H9 (cell line): ENCODE measurements at regions not wholly inside any gene's neighbourhood (a gene's known extent, or its start where the extent isn't known, plus 50 kb on each side); places are given as distances from the start of the nearest gene placed in this dataset.

Source experiments
- DNase-seq: peaks from one replicate; pipeline ENCODE4 v3.0.0-alpha.2; 2017
- H2AFZ ChIP-seq: one replicate; pipeline ENCODE4 v1.6.1; 2013; ENCODE audit warnings: mild to moderate bottlenecking, low read length, control low read depth, moderate library complexity
- H2AK5ac ChIP-seq: 2 replicates; pipeline ENCODE4 v1.6.1; 2013; ENCODE audit warnings: low read length, control low read depth, mixed read lengths; ENCODE audit not compliant: insufficient read length
- H2BK120ac ChIP-seq: one replicate; pipeline ENCODE4 v1.6.1; 2013; ENCODE audit warnings: low read depth, mild to moderate bottlenecking, low read length, control low read depth, inconsistent platforms; ENCODE audit not compliant: poor library complexity, severe bottlenecking
- H2BK12ac ChIP-seq: 2 replicates; pipeline ENCODE4 v1.6.1; 2013; ENCODE audit warnings: low read length, control low read depth, mixed read lengths, low read depth; ENCODE audit not compliant: insufficient read length
- H2BK15ac ChIP-seq: 2 replicates; pipeline ENCODE4 v1.6.1; 2013; ENCODE audit warnings: low read depth, low read length, control low read depth
- H2BK20ac ChIP-seq: one replicate; pipeline ENCODE4 v1.6.1; 2013; ENCODE audit warnings: low read depth, mild to moderate bottlenecking, low read length, control low read depth, inconsistent platforms; ENCODE audit not compliant: poor library complexity, severe bottlenecking
- H2BK5ac ChIP-seq: 2 replicates; pipeline ENCODE4 v1.6.1; 2013; ENCODE audit warnings: low read length, control low read depth, mixed read lengths; ENCODE audit not compliant: insufficient read length
- H3K14ac ChIP-seq: 2 replicates; pipeline ENCODE4 v1.6.1; 2013; ENCODE audit warnings: low read length, control low read depth; ENCODE audit not compliant: insufficient read depth
- H3K18ac ChIP-seq: 2 replicates; pipeline ENCODE4 v1.6.1; 2013; ENCODE audit warnings: low read depth, mild to moderate bottlenecking, mixed read lengths, low read length, control low read depth; ENCODE audit not compliant: insufficient read length
- H3K23ac ChIP-seq: 2 replicates; pipeline ENCODE4 v1.6.1; 2013; ENCODE audit warnings: low read length, control low read depth, mixed read lengths, low read depth; ENCODE audit not compliant: insufficient read length
- H3K23me2 ChIP-seq: 2 replicates; pipeline ENCODE4 v1.6.1; 2013; ENCODE audit warnings: low read depth, mild to moderate bottlenecking, mixed read lengths, low read length, control low read depth; ENCODE audit not compliant: insufficient read length, poor library complexity, severe bottlenecking
- H3K27ac ChIP-seq: 2 replicates; pipeline ENCODE4 v1.5.1; 2013; ENCODE audit warnings: low read length, control low read depth, mixed read lengths, low read depth; ENCODE audit not compliant: insufficient read length
- H3K27me3 ChIP-seq: 2 replicates; pipeline ENCODE4 v1.6.1; 2013; ENCODE audit warnings: low read length, control low read depth, inconsistent platforms; ENCODE audit not compliant: insufficient read depth
- H3K4ac ChIP-seq: 2 replicates; pipeline ENCODE4 v1.6.1; 2013; ENCODE audit warnings: low read depth, mild to moderate bottlenecking, control low read depth, inconsistent platforms, low read length, moderate library complexity
- H3K4me1 ChIP-seq: 2 replicates; pipeline ENCODE4 v1.6.1; 2013; ENCODE audit warnings: low read length, control low read depth, inconsistent platforms; ENCODE audit not compliant: insufficient read depth
- H3K4me2 ChIP-seq: 2 replicates; pipeline ENCODE4 v1.6.1; 2013; ENCODE audit warnings: low read length, control low read depth, mixed read lengths; ENCODE audit not compliant: insufficient read length, insufficient read depth
- H3K56ac ChIP-seq: 2 replicates; pipeline ENCODE4 v1.6.1; 2013; ENCODE audit warnings: low read depth, mild to moderate bottlenecking, mixed read lengths, low read length, control low read depth; ENCODE audit not compliant: insufficient read length
- H3K79me1 ChIP-seq: 2 replicates; pipeline ENCODE4 v1.6.1; 2013; ENCODE audit warnings: low read depth, mild to moderate bottlenecking, moderate library complexity, low read length, control low read depth, inconsistent platforms; ENCODE audit not compliant: insufficient read depth, poor library complexity, severe bottlenecking
- H3K79me2 ChIP-seq: 2 replicates; pipeline ENCODE4 v1.6.1; 2013; ENCODE audit warnings: low read length, control low read depth, inconsistent platforms; ENCODE audit not compliant: insufficient read depth
- H3K9ac ChIP-seq: 2 replicates; pipeline ENCODE4 v1.6.1; 2013; ENCODE audit warnings: low read length, control low read depth, mixed read lengths; ENCODE audit not compliant: insufficient read length; ENCODE audit errors: extremely low read depth
- H3K9me3 ChIP-seq: one replicate; pipeline ENCODE4 v1.6.1; 2013; ENCODE audit warnings: low read depth, low read length, inconsistent platforms; ENCODE audit not compliant: control insufficient read depth
- H3T11ph ChIP-seq: one replicate; pipeline ENCODE4 v1.6.1; 2013; ENCODE audit warnings: mild to moderate bottlenecking, low read length, control low read depth, inconsistent platforms
- H4K20me1 ChIP-seq: one replicate; pipeline ENCODE4 v1.6.1; 2013; ENCODE audit not compliant: control insufficient read depth, insufficient read length, insufficient read depth
- H4K5ac ChIP-seq: 2 replicates; pipeline ENCODE4 v1.6.1; 2013; ENCODE audit warnings: low read depth, mild to moderate bottlenecking, mixed read lengths, low read length, control low read depth; ENCODE audit not compliant: insufficient read length
- H4K8ac ChIP-seq: replicated peaks from 2 replicates; pipeline ENCODE4 v1.6.1; 2013; ENCODE audit warnings: low read length, control low read depth, mixed read lengths, low read depth; ENCODE audit not compliant: insufficient read length
- H4K91ac ChIP-seq: 2 replicates; pipeline ENCODE4 v1.6.1; 2013; ENCODE audit warnings: low read depth, mild to moderate bottlenecking, moderate library complexity, mixed read lengths, low read length, control low read depth; ENCODE audit not compliant: insufficient read length
- H3K27ac Mint-ChIP-seq, 3 experiments: 2 replicates in 2 of 3; 3 replicates in 1 of 3; pipeline ENCODE4 v1.8.0; 2020 to 2021; ENCODE audit warnings: mixed read lengths in 3 of 3, mild to moderate bottlenecking in 1 of 3, moderate library complexity in 1 of 3
- H3K27me3 Mint-ChIP-seq: 2 replicates; pipeline ENCODE4 v1.8.0; 2021; ENCODE audit warnings: low read depth, mild to moderate bottlenecking, moderate library complexity, mixed read lengths
- H3K36me3 Mint-ChIP-seq, 3 experiments: 2 replicates in 2 of 3; 3 replicates in 1 of 3; pipeline ENCODE4 v1.8.0; 2020 to 2021; ENCODE audit warnings: low read depth in 3 of 3, mixed read lengths in 3 of 3; ENCODE audit not compliant: insufficient read depth in 1 of 3
- H3K4me1 Mint-ChIP-seq, 2 experiments: 2 replicates each; pipeline ENCODE4 v1.8.0; 2020; ENCODE audit warnings: mixed read lengths in 2 of 2
- H3K4me3 Mint-ChIP-seq, 2 experiments: 2 replicates in 1 of 2; 3 replicates in 1 of 2; pipeline ENCODE4 v1.8.0; 2020 to 2021; ENCODE audit warnings: mild to moderate bottlenecking in 2 of 2, mixed read lengths in 2 of 2, moderate library complexity in 1 of 2
- H3K9me3 Mint-ChIP-seq, 2 experiments: 2 replicates in 1 of 2; 3 replicates in 1 of 2; pipeline ENCODE4 v1.8.0; 2020; ENCODE audit warnings: mild to moderate bottlenecking in 2 of 2, mixed read lengths in 2 of 2, moderate library complexity in 1 of 2
- CTCF ChIP-seq: fragments of 200-600 bp; sonication (generic); conservative IDR thresholded peaks from 3 replicates; pipeline ENCODE4 v1.8.0; 2021; ENCODE audit warnings: antibody characterized with exemption, mild to moderate bottlenecking
- WGBS: extraction: QIAGEN DNeasy Blood & Tissue Kit; methylation state at CpG from one replicate; pipeline ENCODE4 v1.1.7; 2013; ENCODE audit warnings: missing lambda C conversion rate, low lambda C conversion rate, mixed read lengths; ENCODE audit not compliant: insufficient read length; ENCODE audit errors: extremely low coverage; 5-methylcytosine and 5-hydroxymethylcytosine counted together

GRCh38 chr3:10558736-10559135, 53.4 kb upstream of the ATP2B2 start:
- Histone ChIP-seq H3T11ph (no peak overlapping the region), H3K23ac (no peak overlapping the region), H2BK5ac (no peak overlapping the region), H3K14ac (no peak overlapping the region), H3K4ac (no peak overlapping the region), H2BK120ac (no peak overlapping the region), H3K9me3 (no peaks in the 10 kb centered on the region), H2BK12ac (no peak overlapping the region), H3K9ac (no peak overlapping the region), H2AK5ac (no peak overlapping the region), H3K56ac (no peak overlapping the region), H2BK20ac (no peak overlapping the region), H2AFZ (no peak overlapping the region), H3K4me1 (no peaks in the 10 kb centered on the region), H3K4me2 (no peak overlapping the region), H3K27ac (no peak overlapping the region), H3K23me2 (no peaks in the 10 kb centered on the region), H4K91ac (no peak overlapping the region), H3K79me1 (no peaks in the 10 kb centered on the region), H4K5ac (no peak overlapping the region), H2BK15ac (no peak overlapping the region), H3K27me3 (no peaks in the 10 kb centered on the region), H3K18ac (no peak overlapping the region), H4K8ac (no peak overlapping the region), H4K20me1 (no peaks in the 10 kb centered on the region), H3K79me2 (no peaks in the 10 kb centered on the region)
- peaks cover 10 to 19% of the 10 kb centered on the region in 2 experiments for H3K4me1 Mint-ChIP-seq
- DNase-seq, result no peak
- no peaks in the 10 kb centered on the region; a peak in 1 of 7 replicates for H3K36me3 Mint-ChIP-seq
- no CpG with 5 or more reads among the region's 4 CpGs for WGBS
- TF ChIP-seq CTCF, result no peak
- H3K9me3 Mint-ChIP-seq, result no peaks in the 10 kb centered on the region
- H3K27ac Mint-ChIP-seq, result no peak overlapping the region
- no peak overlapping the region for H3K4me3 Mint-ChIP-seq
- peaks cover 44% of the 10 kb centered on the region for H3K27me3 Mint-ChIP-seq
